ENCODE measurements at regions not wholly inside any gene's neighbourhood (a gene's known extent, or its start where the extent isn't known, plus 50 kb on each side); places are given as distances from the start of the nearest gene placed in this dataset.

- DNase-seq (ENCODE audit: low spot score): no peak
- H3K4me1 ChIP-seq (replicated peaks): no peaks in the 10 kb centered on the region
- H3K9me3 ChIP-seq: no peaks in the 10 kb centered on the region
- WGBS: 50% methylated on average over 3 of the region's 3 CpGs
- intact Hi-C loops (cut with DNase I): no loop called here
- no peak overlapping the region for H3K4me3 ChIP-seq
- no peak for TF ChIP-seq POLR2A (IDR thresholded peaks at IDR 0.05)
- no peak for TF ChIP-seq CTCF (IDR thresholded peaks at IDR 0.05)
- TF ChIP-seq POLR2AphosphoS5 (IDR thresholded peaks at IDR 0.05): no peak
- H3K27me3 ChIP-seq (replicated peaks; ENCODE audit: insufficient read depth): no peaks in the 10 kb centered on the region
- no peak overlapping the region for H3K27ac ChIP-seq
- no peaks in the 10 kb centered on the region for H3K36me3 ChIP-seq
Observed at GRCh38 chr15:38066612-38067011, 132.2 kb downstream of the TMCO5A start.

GRCh38 chr15:38068626-38069391 lies 134.4 kb downstream of the TMCO5A start:
- peak overlapping the region in 1 of 2 donors; percentile 19 for H3K27ac ChIP-seq
- TF ChIP-seq POLR2AphosphoS5 (IDR thresholded peaks at IDR 0.05) (no peak), CTCF (IDR thresholded peaks at IDR 0.05) (no peak), POLR2A (IDR thresholded peaks at IDR 0.05) (no peak)
- H3K9me3 ChIP-seq: no peaks in the 10 kb centered on the region
- WGBS: 27% methylated on average over 7 of the region's 7 CpGs
- DNase-seq (ENCODE audit: low spot score): peak; percentile 7
- H3K4me3 ChIP-seq: no peak overlapping the region
- no peaks in the 10 kb centered on the region for H3K27me3 ChIP-seq (replicated peaks; ENCODE audit: insufficient read depth)
- intact Hi-C loops (cut with DNase I): no loop called here
- no peaks in the 10 kb centered on the region for H3K4me1 ChIP-seq (replicated peaks)
- H3K36me3 ChIP-seq: no peaks in the 10 kb centered on the region

- 63% methylated on average over 3 of the region's 3 CpGs for WGBS
- no peak overlapping the region for H3K4me3 ChIP-seq
- H3K36me3 ChIP-seq: no peaks in the 10 kb centered on the region
- intact Hi-C loops (cut with DNase I): loop anchor here (5.0 to 10.0 kb wide), 2 partner anchors 183 to 285 kb away; partner anchors contain the start of gene SPRED1
- H3K4me1 ChIP-seq (replicated peaks): no peaks in the 10 kb centered on the region
- TF ChIP-seq CTCF (IDR thresholded peaks at IDR 0.05) (no peak), POLR2AphosphoS5 (IDR thresholded peaks at IDR 0.05) (no peak), POLR2A (IDR thresholded peaks at IDR 0.05) (no peak)
- H3K9me3 ChIP-seq: no peaks in the 10 kb centered on the region
- H3K27me3 ChIP-seq (replicated peaks; ENCODE audit: insufficient read depth): no peaks in the 10 kb centered on the region
- no peak overlapping the region for H3K27ac ChIP-seq
- no peak for DNase-seq (ENCODE audit: low spot score)
Observed at GRCh38 chr15:38069511-38070011, 135.1 kb downstream of the TMCO5A start.

GRCh38 chr15:38070778-38071177 lies 136.3 kb downstream of the TMCO5A start:
- no peaks in the 10 kb centered on the region for H3K9me3 ChIP-seq
- H3K4me3 ChIP-seq: no peak overlapping the region
- H3K27ac ChIP-seq: no peak overlapping the region
- H3K27me3 ChIP-seq (replicated peaks; ENCODE audit: insufficient read depth): no peaks in the 10 kb centered on the region
- H3K36me3 ChIP-seq: no peaks in the 10 kb centered on the region
- DNase-seq (ENCODE audit: low spot score): no peak
- no peak for TF ChIP-seq POLR2AphosphoS5 (IDR thresholded peaks at IDR 0.05)
- no peak for TF ChIP-seq CTCF (IDR thresholded peaks at IDR 0.05)
- TF ChIP-seq POLR2A (IDR thresholded peaks at IDR 0.05): no peak
- intact Hi-C loops (cut with DNase I): loop anchor here (5.0 to 10.0 kb wide), 2 partner anchors 182 to 284 kb away; partner anchors contain the start of gene SPRED1
- H3K4me1 ChIP-seq (replicated peaks): no peaks in the 10 kb centered on the region
- WGBS: 92% methylated on average over 4 of the region's 4 CpGs
